ENCODE measurements at regions not wholly inside any gene's neighbourhood (a gene's known extent, or its start where the extent isn't known, plus 50 kb on each side); places are given as distances from the start of the nearest gene placed in this dataset.

GRCh38 chr10:25683344-25683743, 250.7 kb upstream of the MYO3A start:
- no peak overlapping the region for H3K4me3 ChIP-seq (replicated peaks; ENCODE audit: low read depth, low read length)
- DNase-seq (ENCODE audit: low read depth), result peak; percentile 61
- no peak for TF ChIP-seq CTCF (IDR thresholded peaks at IDR 0.05; ENCODE audit: low read length, missing control alignments)

- no peak overlapping the region for H3K4me3 ChIP-seq (replicated peaks; ENCODE audit: low read depth, low read length)
- no peak for TF ChIP-seq CTCF (IDR thresholded peaks at IDR 0.05; ENCODE audit: low read length, missing control alignments)
- no peak for DNase-seq (ENCODE audit: low read depth)
Measured at GRCh38 chr10:25687521-25687920, 246.5 kb upstream of the MYO3A start.

GRCh38 chr10:25689346-25690100, 244.5 kb upstream of the MYO3A start:
- no peak for TF ChIP-seq CTCF (IDR thresholded peaks at IDR 0.05; ENCODE audit: low read length, missing control alignments)
- DNase-seq (ENCODE audit: low read depth), result no peak
- no peak overlapping the region for H3K4me3 ChIP-seq (replicated peaks; ENCODE audit: low read depth, low read length)

GRCh38 chr10:25692761-25693160, 241.3 kb upstream of the MYO3A start:
- no peak overlapping the region for H3K4me3 ChIP-seq (replicated peaks; ENCODE audit: low read depth, low read length)
- no peak for DNase-seq (ENCODE audit: low read depth)
- no peak for TF ChIP-seq CTCF (IDR thresholded peaks at IDR 0.05; ENCODE audit: low read length, missing control alignments)

- DNase-seq (ENCODE audit: low read depth), result no peak
- no peak for TF ChIP-seq CTCF (IDR thresholded peaks at IDR 0.05; ENCODE audit: low read length, missing control alignments)
- no peak overlapping the region for H3K4me3 ChIP-seq (replicated peaks; ENCODE audit: low read depth, low read length)
Measured at GRCh38 chr10:25694206-25694933, 239.7 kb upstream of the MYO3A start.

GRCh38 chr10:25694971-25695370, 239.1 kb upstream of the MYO3A start:
- DNase-seq (ENCODE audit: low read depth), result no peak
- no peak for TF ChIP-seq CTCF (IDR thresholded peaks at IDR 0.05; ENCODE audit: low read length, missing control alignments)
- no peak overlapping the region for H3K4me3 ChIP-seq (replicated peaks; ENCODE audit: low read depth, low read length)
